Tongue (tissue), 1 donor: ENCODE measurements at regions not wholly inside any gene's neighbourhood (a gene's known extent, or its start where the extent isn't known, plus 50 kb on each side); places are given as distances from the start of the nearest gene placed in this dataset.
"Not testable (repeated sequence)": the region's sequence is repeated elsewhere in the genome, so short reads cannot be mapped to it uniquely, and the experiment has no call there.

Experiments
- DNase-seq: peaks from one replicate; pipeline ENCODE4 v3.0.0-alpha.2; 2015

DNA sequence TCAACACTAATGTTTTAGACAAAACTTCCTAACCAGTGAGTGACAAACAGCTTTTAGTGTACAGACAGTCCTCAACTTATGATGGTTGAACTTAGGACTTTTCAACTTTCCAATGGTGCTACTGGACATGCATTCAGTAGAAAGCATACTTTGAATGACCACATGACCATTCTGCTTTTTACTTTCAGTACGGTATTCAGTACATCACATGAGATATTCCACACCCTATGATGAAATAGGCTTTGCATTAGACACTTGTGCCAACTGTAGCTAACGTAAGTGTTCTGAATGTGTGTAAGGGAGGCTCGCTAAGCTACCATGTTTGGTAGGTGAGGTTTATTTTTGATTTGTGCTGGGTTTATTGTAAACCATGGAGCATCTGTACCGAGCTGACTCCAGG lies 113.7 kb downstream of the WNT7A start:
- DNase-seq, result no peak

- no peak for DNase-seq
Measured at GRCh38 chr3:13764161-13764560, 115.7 kb downstream of the WNT7A start.

DNA sequence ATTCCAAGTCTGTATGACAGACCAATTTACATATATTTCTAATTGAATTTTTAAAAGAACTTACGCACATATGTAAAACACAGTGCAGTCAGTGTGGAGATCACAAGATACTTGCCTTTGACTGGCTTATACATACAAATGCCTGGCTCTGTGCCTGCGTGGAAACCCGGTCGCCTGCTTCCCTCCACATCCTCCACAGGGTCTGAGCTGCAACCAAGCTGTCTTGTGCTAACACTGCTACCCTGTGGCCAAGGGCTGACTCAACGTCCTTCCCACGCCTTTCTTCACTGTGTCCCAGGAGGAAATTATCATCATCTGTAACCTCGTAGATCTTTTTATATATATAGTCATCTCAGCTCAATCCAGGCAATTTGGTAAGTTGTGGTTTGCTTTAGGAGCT lies 117.0 kb downstream of the WNT7A start:
- no peak for DNase-seq

GRCh38 chr3:13750731-13751130 lies 129.1 kb downstream of the WNT7A start:
- DNase-seq, result no peak

- DNase-seq, result no peak
Measured at GRCh38 chr3:13750215-13750614, 129.7 kb downstream of the WNT7A start.

DNA sequence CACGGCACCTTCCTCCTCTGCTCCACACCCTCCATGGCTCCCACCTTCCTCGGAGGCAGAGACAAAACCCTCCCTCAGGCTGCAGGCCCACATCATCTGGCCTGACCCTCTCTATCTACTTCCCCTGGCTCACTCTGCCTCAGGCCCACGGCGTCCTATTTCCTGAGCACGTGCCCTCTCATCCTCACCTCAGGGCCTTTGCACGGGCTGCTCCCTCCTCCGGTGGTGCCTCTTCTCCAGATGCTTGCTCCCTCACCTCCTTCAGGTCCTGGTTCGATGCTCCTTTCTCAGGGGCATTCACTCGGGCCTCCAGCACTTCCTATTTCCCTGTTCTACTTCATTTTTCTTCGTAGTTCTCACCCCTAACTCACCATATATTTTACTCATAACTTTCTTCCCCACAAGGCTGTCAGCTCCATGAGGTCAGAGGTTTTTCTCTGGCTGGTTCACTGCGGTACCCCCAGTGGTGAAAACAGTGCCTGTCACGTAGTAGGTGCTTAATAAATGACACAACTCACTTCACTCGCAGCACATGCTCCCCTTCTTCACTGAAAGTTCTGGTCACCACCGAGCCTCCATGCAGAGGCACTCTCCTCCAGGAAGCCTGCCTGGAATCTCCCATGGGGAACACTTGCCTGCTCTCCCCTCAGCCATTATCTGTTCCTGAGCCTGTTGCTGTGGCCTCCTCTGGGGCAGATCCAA lies 130.7 kb downstream of the WNT7A start:
- DNase-seq, result no peak

- DNase-seq, result no peak
Measured at GRCh38 chr3:13748276-13748879, 131.5 kb downstream of the WNT7A start.

GRCh38 chr3:13747627-13748026 lies 132.2 kb downstream of the WNT7A start:
- DNase-seq, result no peak

- DNase-seq, result no peak
Measured at GRCh38 chr3:13746385-13746784, 133.5 kb downstream of the WNT7A start.

DNA sequence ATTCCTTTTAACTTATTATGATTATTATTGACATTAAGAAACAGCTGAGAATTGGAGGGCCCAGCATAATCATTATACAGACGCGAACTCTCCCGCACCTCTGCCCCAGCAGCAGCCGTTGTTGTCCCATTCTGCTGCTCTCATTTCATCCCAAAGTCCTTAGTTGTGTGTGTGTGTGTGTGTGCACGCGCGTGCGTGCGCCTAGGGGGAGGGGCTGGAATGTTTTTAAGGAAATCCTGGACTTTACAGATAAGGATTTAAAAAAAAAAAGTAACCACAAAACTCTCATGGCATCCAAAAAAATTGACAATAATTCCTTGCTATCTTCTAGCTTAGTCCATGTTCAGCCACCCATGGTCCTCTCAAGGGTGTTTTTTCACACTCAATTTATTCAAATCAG lies 134.2 kb downstream of the WNT7A start:
- DNase-seq, result no peak

GRCh38 chr3:13740795-13741194 lies 139.1 kb downstream of the WNT7A start:
- no peak for DNase-seq

- not testable (repeated sequence) for DNase-seq
Measured at GRCh38 chr3:13733726-13734125, 146.1 kb downstream of the WNT7A start.

DNA sequence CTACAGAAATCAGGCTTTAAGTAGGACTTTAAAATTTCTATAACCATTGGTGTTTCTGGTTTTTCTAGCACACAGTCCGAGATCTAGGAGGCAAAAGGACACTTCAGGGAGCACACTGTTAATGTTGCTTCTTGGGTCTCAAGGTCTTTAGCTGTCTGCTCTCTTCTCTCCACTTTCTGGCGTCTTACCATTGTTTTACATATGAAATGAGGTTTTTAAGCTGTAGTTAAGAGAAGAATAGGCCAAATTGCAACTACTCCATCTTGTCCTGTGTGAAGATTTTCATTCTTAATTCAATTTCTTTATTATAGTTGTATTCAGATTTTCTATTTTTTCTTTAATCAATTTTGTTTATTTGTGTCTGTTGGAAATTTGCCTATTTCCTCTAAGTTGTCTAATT lies 151.4 kb downstream of the WNT7A start:
- DNase-seq, result no peak

- DNase-seq, result no peak
Measured at GRCh38 chr3:13727890-13728289, 152.0 kb downstream of the WNT7A start.

GRCh38 chr3:13723676-13724207 lies 156.1 kb downstream of the WNT7A start:
- no peak for DNase-seq

DNA sequence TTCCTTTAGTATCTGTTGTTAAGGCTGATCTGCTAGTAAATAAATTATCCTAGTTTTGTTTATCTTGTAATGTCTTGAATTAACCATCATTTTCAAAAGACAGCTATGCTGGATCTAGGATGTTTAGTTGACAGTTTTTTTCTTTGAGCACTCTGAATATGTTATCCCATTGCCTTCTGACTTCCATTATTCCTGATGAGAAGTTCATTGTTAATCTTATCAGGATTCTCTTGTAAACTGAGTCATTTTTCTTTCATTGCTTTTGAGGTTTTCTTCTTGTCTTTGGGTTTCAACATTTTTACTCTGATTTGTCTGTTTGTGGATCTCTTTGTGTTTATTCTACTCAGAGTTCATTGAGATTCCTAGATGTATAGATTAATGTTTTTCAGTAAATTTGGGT lies 157.7 kb downstream of the WNT7A start:
- no peak for DNase-seq

DNA sequence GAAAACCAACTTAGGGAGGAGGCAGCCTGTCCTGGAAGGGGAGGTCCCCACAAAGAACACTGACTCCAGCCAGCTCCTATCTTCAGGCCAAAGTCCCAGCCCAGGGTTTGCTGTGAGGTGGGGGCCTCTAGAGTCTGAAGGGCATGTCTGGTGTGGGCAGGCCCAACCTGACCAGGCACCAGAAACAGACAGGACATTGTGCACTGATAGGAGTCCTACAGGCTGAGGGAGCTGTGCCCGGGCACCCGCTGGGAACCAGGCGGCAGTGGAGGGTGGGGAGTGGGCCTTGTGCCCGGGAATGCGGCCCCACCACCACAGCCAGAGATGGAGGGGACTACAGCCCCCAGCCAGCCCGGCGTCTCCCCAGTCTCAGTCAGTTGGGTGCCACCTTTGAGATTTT lies 161.4 kb downstream of the WNT7A start:
- no peak for DNase-seq

DNA sequence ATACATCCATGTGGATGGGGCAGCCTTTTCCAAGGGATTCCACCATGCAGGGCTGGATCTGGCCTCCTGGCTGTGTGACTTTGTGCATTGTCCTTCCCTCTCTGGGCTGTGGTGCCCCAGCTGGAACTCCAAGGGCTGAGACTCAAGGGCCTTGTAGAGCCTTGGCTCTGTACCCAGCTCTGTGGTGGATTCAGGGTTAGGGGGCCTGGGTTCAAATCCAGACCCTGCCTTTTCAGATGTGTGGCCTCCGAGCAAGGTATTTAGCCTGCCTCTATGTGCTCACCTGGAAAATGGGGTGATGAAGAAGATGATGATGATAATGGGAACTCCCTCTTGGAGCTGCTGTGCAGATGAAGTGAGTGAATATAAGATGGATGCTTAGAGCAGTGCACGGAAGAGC lies 161.9 kb downstream of the WNT7A start:
- DNase-seq, result no peak

GRCh38 chr3:13717222-13717895 lies 162.5 kb downstream of the WNT7A start:
- no peak for DNase-seq

- no peak for DNase-seq
Measured at GRCh38 chr3:13716540-13717221, 163.2 kb downstream of the WNT7A start.

DNA sequence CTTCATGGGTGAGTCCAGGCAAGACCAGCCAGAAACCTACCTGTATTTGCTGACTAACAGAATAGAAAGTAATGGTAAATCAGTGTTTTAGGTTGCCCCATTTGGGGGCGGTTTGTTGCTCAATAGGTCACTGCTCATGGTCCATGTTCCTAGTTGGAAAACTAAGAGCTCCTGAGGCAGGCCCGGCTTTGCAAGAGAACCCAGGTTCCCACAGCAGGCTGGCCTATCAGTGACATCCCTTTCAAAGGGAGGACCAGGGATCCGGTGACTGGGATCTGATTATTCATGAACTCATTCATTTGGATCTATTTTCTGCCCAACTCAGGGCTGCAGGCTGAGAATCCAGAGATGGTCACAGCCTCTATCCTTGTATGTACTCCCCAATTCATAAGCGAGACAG lies 163.9 kb downstream of the WNT7A start:
- no peak for DNase-seq

- DNase-seq, result no peak
Measured at GRCh38 chr3:13715167-13715954, 164.5 kb downstream of the WNT7A start.
